Skeletal muscle tissue (tissue), 3 donors: ENCODE measurements at regions not wholly inside any gene's neighbourhood (a gene's known extent, or its start where the extent isn't known, plus 50 kb on each side); places are given as distances from the start of the nearest gene placed in this dataset.

ENCODE experiments used
- H3K27ac ChIP-seq: one replicate; pipeline ENCODE4 v1.7.0; 2013; ENCODE audit warnings: mild to moderate bottlenecking, low read depth, low read length, inconsistent platforms
- H3K27me3 ChIP-seq, 3 donors: one replicate each; pipeline ENCODE4 v1.7.0; 2013; ENCODE audit warnings: low read length in 3 of 3; ENCODE audit not compliant: control insufficient read depth in 3 of 3, insufficient read depth in 3 of 3
- H3K36me3 ChIP-seq, 3 donors: one replicate each; pipeline ENCODE4 v1.7.0; 2013; ENCODE audit warnings: low read length in 3 of 3; ENCODE audit not compliant: control insufficient read depth in 3 of 3, insufficient read depth in 3 of 3
- H3K4me1 ChIP-seq, 3 donors: one replicate each; pipeline ENCODE4 v1.7.0; 2013; ENCODE audit warnings: low read length in 3 of 3, mild to moderate bottlenecking in 3 of 3; ENCODE audit not compliant: control insufficient read depth in 3 of 3, insufficient read depth in 3 of 3
- H3K4me3 ChIP-seq, 3 donors: one replicate each; pipeline ENCODE4 v1.7.0; 2013; ENCODE audit warnings: low read length in 3 of 3
- H3K9ac ChIP-seq, 3 donors: one replicate each; pipeline ENCODE4 v1.7.0; 2013; ENCODE audit warnings: low read length in 3 of 3, mild to moderate bottlenecking in 3 of 3, moderate library complexity in 2 of 3, low read depth in 1 of 3
- H3K9me3 ChIP-seq, 3 donors: one replicate each; pipeline ENCODE4 v1.7.0; 2013; ENCODE audit warnings: low read length in 3 of 3; ENCODE audit not compliant: control insufficient read depth in 3 of 3
- donor health status: Osteomylitis.

- no peaks in the 10 kb centered on the region for H3K27me3 ChIP-seq
- H3K9ac ChIP-seq, result no peak overlapping the region
- no peak overlapping the region for H3K4me3 ChIP-seq
- H3K36me3 ChIP-seq, result no peaks in the 10 kb centered on the region
- H3K9me3 ChIP-seq, result no peaks in the 10 kb centered on the region
- peaks cover 0 to 5% (median 0%) of the 10 kb centered on the region in 3 donors for H3K4me1 ChIP-seq
- H3K27ac ChIP-seq, result no peak overlapping the region
Measured at GRCh38 chr6:122042380-122042779, 357.1 kb upstream of the HSF2 start.

GRCh38 chr6:122042960-122043735 lies 356.3 kb upstream of the HSF2 start:
- Histone ChIP-seq H3K9me3 (no peaks in the 10 kb centered on the region), H3K4me3 (no peak overlapping the region), H3K27me3 (no peaks in the 10 kb centered on the region), H3K9ac (no peak overlapping the region), H3K36me3 (no peaks in the 10 kb centered on the region), H3K27ac (no peak overlapping the region), H3K4me1 (peaks cover 0 to 5% (median 0%) of the 10 kb centered on the region in 3 donors)

GRCh38 chr6:122048570-122048969 lies 350.9 kb upstream of the HSF2 start:
- Histone ChIP-seq H3K4me3 (no peak overlapping the region), H3K9ac (no peak overlapping the region), H3K27me3 (no peaks in the 10 kb centered on the region)

GRCh38 chr6:122049341-122049740 lies 350.1 kb upstream of the HSF2 start:
- Histone ChIP-seq H3K36me3 (no peaks in the 10 kb centered on the region), H3K27ac (no peak overlapping the region), H3K27me3 (no peaks in the 10 kb centered on the region), H3K9me3 (no peaks in the 10 kb centered on the region), H3K4me1 (no peaks in the 10 kb centered on the region), H3K9ac (no peak overlapping the region), H3K4me3 (no peak overlapping the region)

More at GRCh38 chr6:122048570-122048969, 350.9 kb upstream of the HSF2 start:
- no peaks in the 10 kb centered on the region for H3K4me1 ChIP-seq
- no peaks in the 10 kb centered on the region for H3K9me3 ChIP-seq
- no peaks in the 10 kb centered on the region for H3K36me3 ChIP-seq
- H3K27ac ChIP-seq, result no peak overlapping the region

- no peaks in the 10 kb centered on the region for H3K27me3 ChIP-seq
- no peaks in the 10 kb centered on the region for H3K4me1 ChIP-seq
- H3K27ac ChIP-seq, result no peak overlapping the region
- no peaks in the 10 kb centered on the region for H3K36me3 ChIP-seq
- H3K9ac ChIP-seq, result no peak overlapping the region
- no peaks in the 10 kb centered on the region for H3K9me3 ChIP-seq
- no peak overlapping the region for H3K4me3 ChIP-seq
Measured at GRCh38 chr6:122050242-122050755, 349.2 kb upstream of the HSF2 start.

- Histone ChIP-seq H3K4me3 (no peak overlapping the region), H3K9me3 (no peaks in the 10 kb centered on the region)
Measured at GRCh38 chr6:122052346-122052900, 347.0 kb upstream of the HSF2 start.

GRCh38 chr6:122059918-122060317 lies 339.5 kb upstream of the HSF2 start:
- Histone ChIP-seq H3K27ac (no peak overlapping the region), H3K4me3 (no peak overlapping the region), H3K4me1 (no peaks in the 10 kb centered on the region), H3K36me3 (no peaks in the 10 kb centered on the region), H3K9me3 (no peaks in the 10 kb centered on the region), H3K9ac (no peak overlapping the region), H3K27me3 (no peaks in the 10 kb centered on the region)

More at GRCh38 chr6:122052346-122052900, 347.0 kb upstream of the HSF2 start:
- Histone ChIP-seq H3K27me3 (no peaks in the 10 kb centered on the region), H3K27ac (no peak overlapping the region), H3K36me3 (no peaks in the 10 kb centered on the region), H3K9ac (no peak overlapping the region), H3K4me1 (no peaks in the 10 kb centered on the region)

- no peaks in the 10 kb centered on the region for H3K27me3 ChIP-seq
- H3K36me3 ChIP-seq, result no peaks in the 10 kb centered on the region
- H3K27ac ChIP-seq, result no peak overlapping the region
- H3K9ac ChIP-seq, result no peak overlapping the region
- no peak overlapping the region for H3K4me3 ChIP-seq
- H3K9me3 ChIP-seq, result no peaks in the 10 kb centered on the region
- H3K4me1 ChIP-seq, result no peaks in the 10 kb centered on the region
Measured at GRCh38 chr6:122061855-122062254, 337.6 kb upstream of the HSF2 start.

- no peaks in the 10 kb centered on the region for H3K9me3 ChIP-seq
- no peak overlapping the region for H3K9ac ChIP-seq
- no peaks in the 10 kb centered on the region for H3K36me3 ChIP-seq
- no peaks in the 10 kb centered on the region for H3K27me3 ChIP-seq
- peaks cover 0 to 3% (median 2%) of the 10 kb centered on the region in 3 donors for H3K4me1 ChIP-seq
- no peak overlapping the region for H3K4me3 ChIP-seq
- no peak overlapping the region for H3K27ac ChIP-seq
Measured at GRCh38 chr6:122063076-122063475, 336.4 kb upstream of the HSF2 start.

- peaks cover 3 to 4% (median 4%) of the 10 kb centered on the region in 3 donors for H3K4me1 ChIP-seq
- H3K27me3 ChIP-seq, result no peaks in the 10 kb centered on the region
- no peak overlapping the region for H3K27ac ChIP-seq
- H3K9me3 ChIP-seq, result no peaks in the 10 kb centered on the region
- no peak overlapping the region for H3K4me3 ChIP-seq
- no peaks in the 10 kb centered on the region for H3K36me3 ChIP-seq
- H3K9ac ChIP-seq, result no peak overlapping the region
Measured at GRCh38 chr6:122063761-122064160, 335.7 kb upstream of the HSF2 start.
